ENCODE measurements at regions not wholly inside any gene's neighbourhood (a gene's known extent, or its start where the extent isn't known, plus 50 kb on each side); places are given as distances from the start of the nearest gene placed in this dataset.

DNA sequence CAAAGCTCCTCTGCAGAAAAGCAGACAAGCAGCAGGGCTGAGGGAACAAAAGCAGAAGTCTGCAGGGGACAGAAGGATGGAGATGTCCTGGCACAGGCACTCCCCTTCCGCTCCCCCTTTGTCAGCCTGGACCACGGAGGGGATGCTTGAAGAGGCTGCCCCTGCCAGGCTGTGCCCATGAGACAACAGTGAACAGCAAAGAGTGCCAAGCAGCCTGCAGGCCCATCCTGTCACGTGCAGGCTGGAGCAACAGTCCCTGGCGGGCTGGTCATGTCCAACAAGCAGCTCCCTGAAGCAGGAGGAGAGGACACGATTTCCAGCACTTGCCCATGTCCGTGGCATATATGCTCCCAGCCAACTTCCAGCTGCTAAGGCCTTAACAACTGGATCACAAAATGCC lies 132.3 kb downstream of the IRX2 start:
- Histone ChIP-seq H3K4me1 (ENCODE audit: low read length) (no peaks in the 10 kb centered on the region), H3K79me2 (ENCODE audit: low read length) (no peaks in the 10 kb centered on the region), H3K9me2 (replicated peaks; ENCODE audit: insufficient read depth, low read length) (no peaks in the 10 kb centered on the region), H4K20me1 (ENCODE audit: insufficient read depth, low read length) (no peaks in the 10 kb centered on the region), H3F3A (ENCODE audit: insufficient read depth, low read length) (no peaks in the 10 kb centered on the region), H3K4me2 (ENCODE audit: low read depth, low read length) (no peak overlapping the region), H3K9ac (ENCODE audit: low read length) (no peak overlapping the region), H3K4me3 (ENCODE audit: low read length) (no peak overlapping the region), H3K9me3 (replicated peaks; ENCODE audit: insufficient read depth, low read length) (no peaks in the 10 kb centered on the region), H3K27ac (ENCODE audit: low read length) (no peak overlapping the region), H3K27me3 (replicated peaks; ENCODE audit: insufficient read depth, low read length) (no peaks in the 10 kb centered on the region), H3K36me3 (replicated peaks; ENCODE audit: insufficient read depth, low read length) (no peaks in the 10 kb centered on the region), H2AFZ (ENCODE audit: low read length) (no peak overlapping the region)
- DNase-seq: no peak
- TF ChIP-seq EZH2phosphoT487 (IDR thresholded peaks at IDR 0.05; ENCODE audit: low read length): no peak

DNA sequence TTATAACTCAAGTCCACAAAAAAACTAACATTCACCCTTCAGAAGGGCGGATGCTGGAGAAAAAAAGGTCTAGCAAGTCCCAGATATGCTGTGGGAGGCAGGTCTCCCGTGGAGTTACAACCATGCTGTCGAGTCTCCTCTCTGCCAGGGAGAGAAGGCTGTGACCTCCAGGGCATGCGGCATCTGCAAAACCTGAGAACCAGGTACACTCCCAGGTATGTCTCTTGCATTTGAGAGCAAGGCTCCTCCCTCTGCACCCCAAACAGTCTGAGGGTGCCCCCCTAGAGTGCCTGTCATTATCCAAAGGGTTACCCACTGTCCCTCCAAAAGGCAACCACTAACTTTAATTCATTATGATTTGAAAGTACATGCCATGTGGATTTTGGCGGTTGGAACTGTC lies 134.0 kb downstream of the IRX2 start:
- Histone ChIP-seq H3K79me2 (ENCODE audit: low read length) (no peaks in the 10 kb centered on the region), H3K27ac (ENCODE audit: low read length) (no peak overlapping the region)

DNA sequence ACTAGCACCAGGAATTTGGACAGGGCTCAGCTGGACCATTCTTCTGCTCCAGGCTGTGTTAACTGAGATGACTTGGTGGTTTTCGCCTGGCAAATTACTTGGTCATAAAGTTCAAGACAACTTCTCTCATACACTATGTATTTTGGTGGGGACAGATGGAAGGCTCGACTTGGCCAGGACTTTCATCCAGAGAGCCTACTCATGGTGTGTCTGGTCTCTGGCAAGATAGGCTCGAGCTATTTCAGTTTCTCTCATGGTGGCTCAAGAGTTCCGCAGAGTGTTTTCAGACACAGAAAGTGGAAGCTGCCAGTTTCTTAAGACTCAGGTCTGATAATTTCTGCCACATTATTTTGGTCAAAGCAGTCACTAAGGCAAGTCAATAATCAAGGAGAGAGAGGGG lies 135.6 kb downstream of the IRX2 start:
- no peak overlapping the region for H3K9ac ChIP-seq (ENCODE audit: low read length)
- TF ChIP-seq EZH2 (optimal IDR thresholded peaks at IDR 0.05; ENCODE audit: low read depth, low read length) (no peak), EZH2phosphoT487 (IDR thresholded peaks at IDR 0.05; ENCODE audit: low read length) (no peak)
- TF ChIP-seq, protein P1, sequence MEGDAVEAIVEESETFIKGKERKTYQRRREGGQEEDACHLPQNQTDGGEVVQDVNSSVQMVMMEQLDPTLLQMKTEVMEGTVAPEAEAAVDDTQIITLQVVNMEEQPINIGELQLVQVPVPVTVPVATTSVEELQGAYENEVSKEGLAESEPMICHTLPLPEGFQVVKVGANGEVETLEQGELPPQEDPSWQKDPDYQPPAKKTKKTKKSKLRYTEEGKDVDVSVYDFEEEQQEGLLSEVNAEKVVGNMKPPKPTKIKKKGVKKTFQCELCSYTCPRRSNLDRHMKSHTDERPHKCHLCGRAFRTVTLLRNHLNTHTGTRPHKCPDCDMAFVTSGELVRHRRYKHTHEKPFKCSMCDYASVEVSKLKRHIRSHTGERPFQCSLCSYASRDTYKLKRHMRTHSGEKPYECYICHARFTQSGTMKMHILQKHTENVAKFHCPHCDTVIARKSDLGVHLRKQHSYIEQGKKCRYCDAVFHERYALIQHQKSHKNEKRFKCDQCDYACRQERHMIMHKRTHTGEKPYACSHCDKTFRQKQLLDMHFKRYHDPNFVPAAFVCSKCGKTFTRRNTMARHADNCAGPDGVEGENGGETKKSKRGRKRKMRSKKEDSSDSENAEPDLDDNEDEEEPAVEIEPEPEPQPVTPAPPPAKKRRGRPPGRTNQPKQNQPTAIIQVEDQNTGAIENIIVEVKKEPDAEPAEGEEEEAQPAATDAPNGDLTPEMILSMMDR (IDR thresholded peaks at IDR 0.05; ENCODE audit: low read length): no peak
- no peaks in the 10 kb centered on the region for H3K79me2 ChIP-seq (ENCODE audit: low read length)
- H3K27me3 ChIP-seq (replicated peaks; ENCODE audit: insufficient read depth, low read length): no peaks in the 10 kb centered on the region
- no peaks in the 10 kb centered on the region for H3K4me1 ChIP-seq (ENCODE audit: low read length)
- no peaks in the 10 kb centered on the region for H3K9me3 ChIP-seq (replicated peaks; ENCODE audit: insufficient read depth, low read length)
- no peaks in the 10 kb centered on the region for H3K9me2 ChIP-seq (replicated peaks; ENCODE audit: insufficient read depth, low read length)
- no peak for DNase-seq
- no peaks in the 10 kb centered on the region for H4K20me1 ChIP-seq (ENCODE audit: insufficient read depth, low read length)
- no peaks in the 10 kb centered on the region for H3F3A ChIP-seq (ENCODE audit: insufficient read depth, low read length)
- no peak overlapping the region for H3K27ac ChIP-seq (ENCODE audit: low read length)
- no peaks in the 10 kb centered on the region for H3K36me3 ChIP-seq (replicated peaks; ENCODE audit: insufficient read depth, low read length)
- H3K4me3 ChIP-seq (ENCODE audit: low read length): no peak overlapping the region
- no peak overlapping the region for H3K4me2 ChIP-seq (ENCODE audit: low read depth, low read length)
- H2AFZ ChIP-seq (ENCODE audit: low read length): no peak overlapping the region

More for the DNA sequence above, 134.0 kb downstream of the IRX2 start:
- H4K20me1 ChIP-seq (ENCODE audit: insufficient read depth, low read length): no peaks in the 10 kb centered on the region
- H3K27me3 ChIP-seq (replicated peaks; ENCODE audit: insufficient read depth, low read length): no peaks in the 10 kb centered on the region
- H3K4me1 ChIP-seq (ENCODE audit: low read length): no peaks in the 10 kb centered on the region
- H3F3A ChIP-seq (ENCODE audit: insufficient read depth, low read length): no peaks in the 10 kb centered on the region
- no peaks in the 10 kb centered on the region for H3K9me2 ChIP-seq (replicated peaks; ENCODE audit: insufficient read depth, low read length)
- no peak for DNase-seq
- H2AFZ ChIP-seq (ENCODE audit: low read length): no peak overlapping the region
- no peaks in the 10 kb centered on the region for H3K9me3 ChIP-seq (replicated peaks; ENCODE audit: insufficient read depth, low read length)
- no peak overlapping the region for H3K4me2 ChIP-seq (ENCODE audit: low read depth, low read length)
- no peak for TF ChIP-seq EZH2phosphoT487 (IDR thresholded peaks at IDR 0.05; ENCODE audit: low read length)
- TF ChIP-seq, protein P1 (IDR thresholded peaks at IDR 0.05; ENCODE audit: low read length): no peak
- TF ChIP-seq EZH2 (optimal IDR thresholded peaks at IDR 0.05; ENCODE audit: low read depth, low read length): no peak
- H3K4me3 ChIP-seq (ENCODE audit: low read length): no peak overlapping the region
- no peaks in the 10 kb centered on the region for H3K36me3 ChIP-seq (replicated peaks; ENCODE audit: insufficient read depth, low read length)
- no peak overlapping the region for H3K9ac ChIP-seq (ENCODE audit: low read length)

DNA sequence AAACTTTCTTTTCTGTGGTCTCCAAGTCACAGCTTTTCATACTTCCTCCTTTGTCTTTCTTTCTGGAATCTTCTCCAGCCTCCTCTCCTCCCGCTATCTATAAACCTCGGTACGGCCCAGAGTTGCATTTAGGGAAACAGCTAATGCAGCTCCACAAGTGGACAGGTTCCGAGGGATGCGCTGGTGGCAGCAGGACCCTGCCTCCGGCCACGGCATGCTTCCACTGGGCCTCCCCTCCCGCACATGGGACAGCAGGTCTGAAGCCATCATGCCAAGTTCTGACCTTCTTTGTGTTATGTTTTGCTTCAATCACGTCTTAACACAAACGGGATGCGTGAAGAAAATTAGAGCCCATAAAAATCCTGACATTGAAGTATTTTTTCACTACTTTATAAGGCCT lies 136.9 kb downstream of the IRX2 start:
- TF ChIP-seq EZH2phosphoT487 (IDR thresholded peaks at IDR 0.05; ENCODE audit: low read length): no peak
- TF ChIP-seq, protein P1 (IDR thresholded peaks at IDR 0.05; ENCODE audit: low read length): no peak
- no peak for TF ChIP-seq EZH2 (optimal IDR thresholded peaks at IDR 0.05; ENCODE audit: low read depth, low read length)
- Histone ChIP-seq H4K20me1 (ENCODE audit: insufficient read depth, low read length) (no peaks in the 10 kb centered on the region), H3K27me3 (replicated peaks; ENCODE audit: insufficient read depth, low read length) (no peaks in the 10 kb centered on the region), H3K9ac (ENCODE audit: low read length) (no peak overlapping the region), H3K79me2 (ENCODE audit: low read length) (no peaks in the 10 kb centered on the region), H3K36me3 (replicated peaks; ENCODE audit: insufficient read depth, low read length) (no peaks in the 10 kb centered on the region), H3K9me2 (replicated peaks; ENCODE audit: insufficient read depth, low read length) (no peaks in the 10 kb centered on the region), H3F3A (ENCODE audit: insufficient read depth, low read length) (no peaks in the 10 kb centered on the region), H3K4me3 (ENCODE audit: low read length) (no peak overlapping the region), H2AFZ (ENCODE audit: low read length) (no peak overlapping the region), H3K27ac (ENCODE audit: low read length) (no peak overlapping the region), H3K4me1 (ENCODE audit: low read length) (no peaks in the 10 kb centered on the region), H3K4me2 (ENCODE audit: low read depth, low read length) (no peak overlapping the region), H3K9me3 (replicated peaks; ENCODE audit: insufficient read depth, low read length) (no peaks in the 10 kb centered on the region)
- DNase-seq: no peak
